ENCODE measurements at regions not wholly inside any gene's neighbourhood (a gene's known extent, or its start where the extent isn't known, plus 50 kb on each side); places are given as distances from the start of the nearest gene placed in this dataset.

DNA sequence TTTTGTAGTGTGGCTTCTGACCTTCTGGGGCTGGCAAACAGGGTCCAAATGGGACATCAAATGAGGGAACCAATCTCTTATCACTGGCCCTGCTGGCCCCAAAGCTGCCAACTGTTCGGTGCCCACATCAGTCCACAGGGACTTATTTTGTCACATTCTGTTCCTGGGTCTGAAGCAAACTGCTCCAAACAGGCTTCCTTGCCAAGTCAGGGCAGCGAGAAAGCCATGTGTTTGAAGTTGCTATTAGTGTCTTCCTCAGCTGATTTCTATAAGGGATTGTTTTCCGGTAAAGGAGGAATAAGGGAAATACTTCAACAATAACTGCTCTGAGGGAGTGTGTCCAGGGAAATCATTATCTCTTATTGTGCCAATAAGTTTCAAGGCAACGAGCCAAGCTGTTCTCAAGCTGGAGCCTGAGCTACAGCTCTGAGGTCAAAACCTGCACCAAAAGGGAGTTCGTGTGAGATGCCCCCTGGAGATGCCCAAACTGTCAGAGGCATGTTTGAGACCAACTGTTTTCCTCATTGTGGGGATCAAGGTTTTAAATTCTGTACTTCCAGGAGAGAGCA is 381.4 kb upstream of the PROX1 start:
- TF ChIP-seq CTCF (conservative IDR thresholded peaks at IDR 0.05; ENCODE audit: low read depth, low read length) (no peak), EZH2phosphoT487 (IDR thresholded peaks at IDR 0.05; ENCODE audit: borderline replicate concordance, low read length) (no peak)

All from PC-3 (cell line).